ENCODE measurements at regions not wholly inside any gene's neighbourhood (a gene's known extent, or its start where the extent isn't known, plus 50 kb on each side); places are given as distances from the start of the nearest gene placed in this dataset.

- in situ Hi-C loops (cut with HindIII; ENCODE audit: low pct_unique_long_range_greater_than_20kb, low sequenced_read_pairs) (no loop called here), intact Hi-C loops (cut with micrococcal nuclease; ENCODE audit: unreplicated experiment) (no loop called here)
- ChIA-PET POLR2A (no interaction called here), CTCF (no interaction called here)
- Histone ChIP-seq H3K36me3 (ENCODE audit: control insufficient read depth, insufficient read depth, low read length) (no peaks in the 10 kb centered on the region), H3K9me3 (ENCODE audit: control insufficient read depth, insufficient read depth, low read depth, low read length) (no peaks in the 10 kb centered on the region), H3K27me3 (ENCODE audit: control insufficient read depth, insufficient read depth, low read length) (no peaks in the 10 kb centered on the region), H3K4me1 (ENCODE audit: control insufficient read depth, insufficient read depth, low read length) (no peaks in the 10 kb centered on the region), H3K4me3 (ENCODE audit: low read depth in 2 of 2, low read length in 2 of 2) (no peak overlapping the region), H3K27ac (ENCODE audit: low read length) (no peak overlapping the region)
- ATAC-seq = no peak
- no peak for DNase-seq (ENCODE audit: low read depth, low spot score)
- no TSS peak for BruUV-seq (replicated peaks)
- TF ChIP-seq, protein P1, sequence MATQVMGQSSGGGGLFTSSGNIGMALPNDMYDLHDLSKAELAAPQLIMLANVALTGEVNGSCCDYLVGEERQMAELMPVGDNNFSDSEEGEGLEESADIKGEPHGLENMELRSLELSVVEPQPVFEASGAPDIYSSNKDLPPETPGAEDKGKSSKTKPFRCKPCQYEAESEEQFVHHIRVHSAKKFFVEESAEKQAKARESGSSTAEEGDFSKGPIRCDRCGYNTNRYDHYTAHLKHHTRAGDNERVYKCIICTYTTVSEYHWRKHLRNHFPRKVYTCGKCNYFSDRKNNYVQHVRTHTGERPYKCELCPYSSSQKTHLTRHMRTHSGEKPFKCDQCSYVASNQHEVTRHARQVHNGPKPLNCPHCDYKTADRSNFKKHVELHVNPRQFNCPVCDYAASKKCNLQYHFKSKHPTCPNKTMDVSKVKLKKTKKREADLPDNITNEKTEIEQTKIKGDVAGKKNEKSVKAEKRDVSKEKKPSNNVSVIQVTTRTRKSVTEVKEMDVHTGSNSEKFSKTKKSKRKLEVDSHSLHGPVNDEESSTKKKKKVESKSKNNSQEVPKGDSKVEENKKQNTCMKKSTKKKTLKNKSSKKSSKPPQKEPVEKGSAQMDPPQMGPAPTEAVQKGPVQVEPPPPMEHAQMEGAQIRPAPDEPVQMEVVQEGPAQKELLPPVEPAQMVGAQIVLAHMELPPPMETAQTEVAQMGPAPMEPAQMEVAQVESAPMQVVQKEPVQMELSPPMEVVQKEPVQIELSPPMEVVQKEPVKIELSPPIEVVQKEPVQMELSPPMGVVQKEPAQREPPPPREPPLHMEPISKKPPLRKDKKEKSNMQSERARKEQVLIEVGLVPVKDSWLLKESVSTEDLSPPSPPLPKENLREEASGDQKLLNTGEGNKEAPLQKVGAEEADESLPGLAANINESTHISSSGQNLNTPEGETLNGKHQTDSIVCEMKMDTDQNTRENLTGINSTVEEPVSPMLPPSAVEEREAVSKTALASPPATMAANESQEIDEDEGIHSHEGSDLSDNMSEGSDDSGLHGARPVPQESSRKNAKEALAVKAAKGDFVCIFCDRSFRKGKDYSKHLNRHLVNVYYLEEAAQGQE (IDR thresholded peaks at IDR 0.05; ENCODE audit: insufficient read depth in 1 of 2, low read depth in 2 of 2, low read length in 1 of 2) = no peak
- TF ChIP-seq, protein P2, sequence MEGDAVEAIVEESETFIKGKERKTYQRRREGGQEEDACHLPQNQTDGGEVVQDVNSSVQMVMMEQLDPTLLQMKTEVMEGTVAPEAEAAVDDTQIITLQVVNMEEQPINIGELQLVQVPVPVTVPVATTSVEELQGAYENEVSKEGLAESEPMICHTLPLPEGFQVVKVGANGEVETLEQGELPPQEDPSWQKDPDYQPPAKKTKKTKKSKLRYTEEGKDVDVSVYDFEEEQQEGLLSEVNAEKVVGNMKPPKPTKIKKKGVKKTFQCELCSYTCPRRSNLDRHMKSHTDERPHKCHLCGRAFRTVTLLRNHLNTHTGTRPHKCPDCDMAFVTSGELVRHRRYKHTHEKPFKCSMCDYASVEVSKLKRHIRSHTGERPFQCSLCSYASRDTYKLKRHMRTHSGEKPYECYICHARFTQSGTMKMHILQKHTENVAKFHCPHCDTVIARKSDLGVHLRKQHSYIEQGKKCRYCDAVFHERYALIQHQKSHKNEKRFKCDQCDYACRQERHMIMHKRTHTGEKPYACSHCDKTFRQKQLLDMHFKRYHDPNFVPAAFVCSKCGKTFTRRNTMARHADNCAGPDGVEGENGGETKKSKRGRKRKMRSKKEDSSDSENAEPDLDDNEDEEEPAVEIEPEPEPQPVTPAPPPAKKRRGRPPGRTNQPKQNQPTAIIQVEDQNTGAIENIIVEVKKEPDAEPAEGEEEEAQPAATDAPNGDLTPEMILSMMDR (IDR thresholded peaks at IDR 0.05) = no peak
- TF ChIP-seq SIN3A (IDR thresholded peaks at IDR 0.05; ENCODE audit: borderline replicate concordance, insufficient read depth, low read depth, low read length) (no peak), TCF7L2 (IDR thresholded peaks at IDR 0.05; ENCODE audit: low read depth, low read length) (no peak), POLR2AphosphoS5 (IDR thresholded peaks at IDR 0.05; ENCODE audit: low read depth, low read length) (no peak)
These were observed 128.4 kb downstream of the AGTR2 start for GRCh38 chrX:116298956-116299355.

DNA sequence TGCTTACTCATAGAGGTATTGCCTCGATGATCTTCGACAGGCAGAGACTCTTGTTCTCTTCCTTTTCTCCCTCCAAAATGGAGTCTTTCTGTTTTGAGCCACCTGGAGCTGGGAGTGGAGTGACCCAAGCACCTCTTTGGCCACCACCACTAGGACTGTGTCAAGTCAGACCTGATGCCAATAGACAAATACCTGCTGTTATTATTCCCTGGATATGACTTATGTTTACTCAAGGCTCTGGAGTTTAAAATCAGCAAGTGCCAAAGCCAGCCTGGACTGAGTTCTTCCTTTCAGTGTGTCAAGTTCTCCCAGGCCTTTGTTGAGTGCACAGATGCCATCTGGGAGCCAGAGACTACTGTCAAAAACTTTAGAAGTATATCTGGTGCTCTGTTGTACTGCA is 130.2 kb upstream of the SLC6A14 start:
- in situ Hi-C loops (cut with HindIII; ENCODE audit: low pct_unique_long_range_greater_than_20kb, low sequenced_read_pairs) = no loop called here
- H3K27me3 ChIP-seq (ENCODE audit: control insufficient read depth, insufficient read depth, low read length) = no peaks in the 10 kb centered on the region
- ChIA-PET POLR2A (no interaction called here), CTCF (no interaction called here)
- no TSS peak for BruUV-seq (replicated peaks)
- no peaks in the 10 kb centered on the region for H3K4me1 ChIP-seq (ENCODE audit: control insufficient read depth, insufficient read depth, low read length)
- H3K27ac ChIP-seq (ENCODE audit: low read length) = no peak overlapping the region
- no peak overlapping the region for H3K4me3 ChIP-seq (ENCODE audit: low read depth in 2 of 2, low read length in 2 of 2)
- intact Hi-C loops (cut with micrococcal nuclease; ENCODE audit: unreplicated experiment) = no loop called here
- DNase-seq (ENCODE audit: low read depth, low spot score) = no peak
- H3K36me3 ChIP-seq (ENCODE audit: control insufficient read depth, insufficient read depth, low read length) = no peaks in the 10 kb centered on the region
- TF ChIP-seq, protein P2 (IDR thresholded peaks at IDR 0.05) = no peak
- no peaks in the 10 kb centered on the region for H3K9me3 ChIP-seq (ENCODE audit: control insufficient read depth, insufficient read depth, low read depth, low read length)
- ATAC-seq = no peak

GRCh38 chrX:116317409-116317808 is 119.0 kb upstream of the SLC6A14 start:
- in situ Hi-C loops (cut with HindIII; ENCODE audit: low pct_unique_long_range_greater_than_20kb, low sequenced_read_pairs) (no loop called here), intact Hi-C loops (cut with micrococcal nuclease; ENCODE audit: unreplicated experiment) (no loop called here)
- Histone ChIP-seq H3K27ac (ENCODE audit: low read length) (no peak overlapping the region), H3K4me3 (ENCODE audit: low read depth in 2 of 2, low read length in 2 of 2) (no peak overlapping the region), H3K9me3 (ENCODE audit: control insufficient read depth, insufficient read depth, low read depth, low read length) (no peaks in the 10 kb centered on the region), H3K4me1 (ENCODE audit: control insufficient read depth, insufficient read depth, low read length) (no peaks in the 10 kb centered on the region), H3K27me3 (ENCODE audit: control insufficient read depth, insufficient read depth, low read length) (no peaks in the 10 kb centered on the region), H3K36me3 (ENCODE audit: control insufficient read depth, insufficient read depth, low read length) (no peaks in the 10 kb centered on the region)
- CTCF ChIA-PET = no interaction called here
- DNase-seq (ENCODE audit: low read depth, low spot score) (no peak), ATAC-seq (no peak)
- TF ChIP-seq, protein P1 (IDR thresholded peaks at IDR 0.05; ENCODE audit: insufficient read depth in 1 of 2, low read depth in 2 of 2, low read length in 1 of 2) = no peak
- no peak for TF ChIP-seq TCF7L2 (IDR thresholded peaks at IDR 0.05; ENCODE audit: low read depth, low read length)
- no peak for TF ChIP-seq SIN3A (IDR thresholded peaks at IDR 0.05; ENCODE audit: borderline replicate concordance, insufficient read depth, low read depth, low read length)
- TF ChIP-seq, protein P2 (IDR thresholded peaks at IDR 0.05) = no peak
- no peak for TF ChIP-seq POLR2AphosphoS5 (IDR thresholded peaks at IDR 0.05; ENCODE audit: low read depth, low read length)
- BruUV-seq (replicated peaks) = no TSS peak
- POLR2A ChIA-PET = no interaction called here
